HG03066 (cell line): ENCODE measurements at regions not wholly inside any gene's neighbourhood (a gene's known extent, or its start where the extent isn't known, plus 50 kb on each side); places are given as distances from the start of the nearest gene placed in this dataset.

ENCODE experiments used
- ATAC-seq: cut with Tn5 transposase; IDR thresholded peaks from one replicate; pipeline ENCODE4 v1.9.1; 2021; ENCODE audit warnings: low read depth; ENCODE audit not compliant: unreplicated experiment

GRCh38 chr6:40197371-40197770, 263.1 kb upstream of the MOCS1 start:
- no peak for ATAC-seq

- no peak for ATAC-seq
Observed at GRCh38 chr6:40196135-40196518, 261.9 kb upstream of the MOCS1 start.

- ATAC-seq = no peak
Observed at GRCh38 chr6:40195428-40196134, 261.3 kb upstream of the MOCS1 start.

GRCh38 chr6:40194447-40195170, 260.3 kb upstream of the MOCS1 start:
- ATAC-seq = no peak

- ATAC-seq = no peak
Observed at GRCh38 chr6:40192516-40192915, 258.3 kb upstream of the MOCS1 start.

- ATAC-seq = no peak
Observed at GRCh38 chr6:40188931-40189330, 254.7 kb upstream of the MOCS1 start.

GRCh38 chr6:40187535-40188144, 253.4 kb upstream of the MOCS1 start:
- no peak for ATAC-seq

- no peak for ATAC-seq
Observed at GRCh38 chr6:40185486-40185885, 251.2 kb upstream of the MOCS1 start.

GRCh38 chr6:40183902-40184301, 249.6 kb upstream of the MOCS1 start:
- ATAC-seq = no peak

- ATAC-seq = no peak
Observed at GRCh38 chr6:40181367-40181766, 247.1 kb upstream of the MOCS1 start.

GRCh38 chr6:40180271-40180670, 246.0 kb upstream of the MOCS1 start:
- ATAC-seq = no peak

GRCh38 chr6:40179496-40179895, 245.2 kb upstream of the MOCS1 start:
- no peak for ATAC-seq

GRCh38 chr6:40177598-40177997, 243.3 kb upstream of the MOCS1 start:
- no peak for ATAC-seq

- ATAC-seq = no peak
Observed at GRCh38 chr6:40176152-40176551, 241.9 kb upstream of the MOCS1 start.

GRCh38 chr6:40172272-40172671, 238.0 kb upstream of the MOCS1 start:
- ATAC-seq = no peak

- ATAC-seq = no peak
Observed at GRCh38 chr6:40171343-40171742, 237.1 kb upstream of the MOCS1 start.

GRCh38 chr6:40170856-40171255, 236.6 kb upstream of the MOCS1 start:
- no peak for ATAC-seq

GRCh38 chr6:40169878-40170277, 235.6 kb upstream of the MOCS1 start:
- no peak for ATAC-seq

- no peak for ATAC-seq
Observed at GRCh38 chr6:40166963-40167362, 232.7 kb upstream of the MOCS1 start.

- no peak for ATAC-seq
Observed at GRCh38 chr6:40165036-40165709, 230.9 kb upstream of the MOCS1 start.

- ATAC-seq = no peak
Observed at GRCh38 chr6:40164345-40164755, 230.1 kb upstream of the MOCS1 start.
